ENCODE measurements at regions not wholly inside any gene's neighbourhood (a gene's known extent, or its start where the extent isn't known, plus 50 kb on each side); places are given as distances from the start of the nearest gene placed in this dataset.

DNA sequence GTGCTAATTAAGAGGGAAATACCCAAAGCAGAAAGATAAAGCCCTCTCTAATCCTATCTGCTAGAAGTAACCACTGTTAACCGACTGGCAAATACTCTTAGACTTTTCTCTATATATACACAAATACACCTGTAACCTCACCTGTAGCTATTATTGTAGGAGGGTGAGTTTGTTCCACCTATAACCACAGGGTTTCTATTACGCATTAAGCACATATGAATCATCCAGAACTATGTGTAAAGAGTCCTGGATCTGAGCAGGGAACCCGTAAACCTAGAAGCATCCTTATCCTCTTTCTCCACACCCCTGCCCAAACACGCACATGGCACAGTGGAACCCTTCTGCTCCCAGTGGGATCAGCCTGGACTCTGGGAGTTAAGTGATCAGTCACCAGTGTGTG is 172.8 kb upstream of the C2CD4B start:
- no peak for TF ChIP-seq POLR2AphosphoS5 (IDR thresholded peaks at IDR 0.05)
- TF ChIP-seq, protein P1, sequence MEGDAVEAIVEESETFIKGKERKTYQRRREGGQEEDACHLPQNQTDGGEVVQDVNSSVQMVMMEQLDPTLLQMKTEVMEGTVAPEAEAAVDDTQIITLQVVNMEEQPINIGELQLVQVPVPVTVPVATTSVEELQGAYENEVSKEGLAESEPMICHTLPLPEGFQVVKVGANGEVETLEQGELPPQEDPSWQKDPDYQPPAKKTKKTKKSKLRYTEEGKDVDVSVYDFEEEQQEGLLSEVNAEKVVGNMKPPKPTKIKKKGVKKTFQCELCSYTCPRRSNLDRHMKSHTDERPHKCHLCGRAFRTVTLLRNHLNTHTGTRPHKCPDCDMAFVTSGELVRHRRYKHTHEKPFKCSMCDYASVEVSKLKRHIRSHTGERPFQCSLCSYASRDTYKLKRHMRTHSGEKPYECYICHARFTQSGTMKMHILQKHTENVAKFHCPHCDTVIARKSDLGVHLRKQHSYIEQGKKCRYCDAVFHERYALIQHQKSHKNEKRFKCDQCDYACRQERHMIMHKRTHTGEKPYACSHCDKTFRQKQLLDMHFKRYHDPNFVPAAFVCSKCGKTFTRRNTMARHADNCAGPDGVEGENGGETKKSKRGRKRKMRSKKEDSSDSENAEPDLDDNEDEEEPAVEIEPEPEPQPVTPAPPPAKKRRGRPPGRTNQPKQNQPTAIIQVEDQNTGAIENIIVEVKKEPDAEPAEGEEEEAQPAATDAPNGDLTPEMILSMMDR (IDR thresholded peaks at IDR 0.05 in 8 of 11, conservative IDR thresholded peaks at IDR 0.05 in 3 of 11): no peak
- no peak for TF ChIP-seq POLR2A (IDR thresholded peaks at IDR 0.05)
- Histone ChIP-seq H3K27me3 (replicated peaks in 1 of 7) (no peaks in the 10 kb centered on the region), H3K4me1 (no peaks in the 10 kb centered on the region), H3K36me3 (no peaks in the 10 kb centered on the region), H3K27ac (no peak overlapping the region), H3K9me3 (no peaks in the 10 kb centered on the region), H3K4me3 (no peak overlapping the region)
- intact Hi-C loops (cut with DNase I; ENCODE audit: low total_unique reads): no loop called here
- WGBS, 5 donors: 84 to 93% (median 90%) methylated on average over 4 of the region's 4 CpGs
- no peak for DNase-seq

DNA sequence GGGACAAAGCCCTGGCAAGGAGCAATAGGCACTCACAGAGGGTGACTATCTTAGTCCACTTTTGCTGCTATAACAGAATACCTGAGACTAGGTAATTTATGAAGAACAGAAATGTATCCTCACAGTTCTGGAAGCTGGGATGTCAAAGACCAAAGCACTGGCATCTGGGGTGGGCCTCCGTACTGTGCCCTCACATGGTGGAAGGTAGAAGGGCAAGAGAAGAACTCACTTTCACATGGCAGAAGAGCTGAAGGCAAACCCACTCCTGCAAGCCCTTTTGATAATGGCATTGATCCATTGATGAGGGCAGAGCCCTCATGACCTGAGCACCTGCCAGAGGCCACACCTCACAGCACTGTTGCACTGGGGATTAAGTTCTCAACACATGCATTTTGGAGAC is 173.4 kb upstream of the C2CD4B start:
- H3K4me3 ChIP-seq: no peak overlapping the region
- WGBS, 5 donors: 87 to 100% (median 91%) methylated on average over 1 of the region's 1 CpG
- H3K36me3 ChIP-seq: no peaks in the 10 kb centered on the region
- H3K27ac ChIP-seq: no peak overlapping the region
- no peak for DNase-seq
- no peaks in the 10 kb centered on the region for H3K4me1 ChIP-seq
- TF ChIP-seq, protein P1 (IDR thresholded peaks at IDR 0.05 in 8 of 11, conservative IDR thresholded peaks at IDR 0.05 in 3 of 11): no peak
- no peak for TF ChIP-seq POLR2A (IDR thresholded peaks at IDR 0.05)
- TF ChIP-seq POLR2AphosphoS5 (IDR thresholded peaks at IDR 0.05): no peak
- no peaks in the 10 kb centered on the region for H3K9me3 ChIP-seq
- H3K27me3 ChIP-seq (replicated peaks in 1 of 7): no peaks in the 10 kb centered on the region
- intact Hi-C loops (cut with DNase I; ENCODE audit: low total_unique reads): no loop called here

DNA sequence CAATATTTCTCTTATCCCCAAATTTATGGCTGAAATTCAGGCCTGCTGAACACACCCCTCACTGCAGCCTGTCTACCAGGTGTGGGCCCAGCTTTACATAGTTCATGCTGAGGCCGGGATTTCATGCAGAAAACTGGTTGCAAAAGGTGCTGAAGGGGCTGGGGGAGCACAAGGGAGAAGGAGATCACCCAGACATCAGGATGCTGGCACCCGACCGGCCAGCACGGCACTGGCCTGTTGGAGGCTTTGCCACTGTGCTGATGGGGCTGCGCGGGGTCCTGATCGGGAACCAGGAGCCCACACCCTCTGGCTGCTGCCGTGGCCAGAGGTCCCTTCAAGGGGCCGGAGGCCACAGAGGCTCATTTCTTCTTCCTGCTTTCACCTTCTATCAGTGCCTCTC is 177.9 kb upstream of the C2CD4B start:
- Histone ChIP-seq H3K9me3 (peaks cover 0 to 7% (median 5%) of the 10 kb centered on the region in 8 donors), H3K27ac (no peak overlapping the region), H3K27me3 (replicated peaks in 1 of 7) (no peaks in the 10 kb centered on the region), H3K36me3 (no peaks in the 10 kb centered on the region), H3K4me3 (no peak overlapping the region), H3K4me1 (no peaks in the 10 kb centered on the region)
- DNase-seq: no peak
- no peak for TF ChIP-seq POLR2A (IDR thresholded peaks at IDR 0.05)
- TF ChIP-seq, protein P1 (IDR thresholded peaks at IDR 0.05 in 8 of 11, conservative IDR thresholded peaks at IDR 0.05 in 3 of 11): no peak
- no peak for TF ChIP-seq POLR2AphosphoS5 (IDR thresholded peaks at IDR 0.05)
- 82 to 96% (median 93%) methylated on average over 8 to 9 of the region's 9 CpGs for WGBS, 5 donors
- intact Hi-C loops (cut with DNase I; ENCODE audit: low total_unique reads): no loop called here

DNA sequence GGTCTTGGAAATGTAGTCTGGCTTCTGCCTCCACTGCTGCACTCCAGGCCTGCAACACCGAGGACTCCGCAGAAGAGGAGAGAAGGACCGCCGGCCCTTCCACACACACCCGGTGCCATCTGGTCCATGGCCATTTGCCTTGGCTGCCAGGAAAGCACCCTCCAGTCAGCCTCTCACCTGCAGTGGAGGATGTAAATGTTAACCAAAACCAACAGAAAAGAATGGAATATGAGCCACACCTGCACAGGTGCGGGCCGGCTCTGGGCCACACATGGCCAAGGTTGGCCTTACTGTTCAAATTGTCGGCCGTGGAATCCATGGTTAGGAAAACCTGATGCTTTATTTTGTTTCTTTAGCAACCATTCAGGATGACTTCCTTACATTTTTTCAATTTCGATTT is 178.3 kb upstream of the C2CD4B start:
- H3K27me3 ChIP-seq (replicated peaks in 1 of 7): no peaks in the 10 kb centered on the region
- no peak for DNase-seq
- no peak for TF ChIP-seq POLR2AphosphoS5 (IDR thresholded peaks at IDR 0.05)
- no peak for TF ChIP-seq POLR2A (IDR thresholded peaks at IDR 0.05)
- intact Hi-C loops (cut with DNase I; ENCODE audit: low total_unique reads): no loop called here
- H3K4me3 ChIP-seq: no peak overlapping the region
- peaks cover 0 to 7% (median 5%) of the 10 kb centered on the region in 8 donors for H3K9me3 ChIP-seq
- WGBS, 5 donors: 85 to 89% (median 87%) methylated on average over 9 to 10 of the region's 10 CpGs
- H3K4me1 ChIP-seq: no peaks in the 10 kb centered on the region
- H3K27ac ChIP-seq: no peak overlapping the region
- no peaks in the 10 kb centered on the region for H3K36me3 ChIP-seq
